Stomach (tissue), 4 donors: ENCODE measurements at regions not wholly inside any gene's neighbourhood (a gene's known extent, or its start where the extent isn't known, plus 50 kb on each side); places are given as distances from the start of the nearest gene placed in this dataset.

Source experiments
- POLR2AphosphoS5 ChIP-seq, 3 donors: sonication (generic); formaldehyde crosslinking; IDR thresholded peaks; one replicate each; pipeline ENCODE4 v1.6.1; 2016; ENCODE audit warnings: antibody characterized with exemption in 3 of 3
- TF ChIP-seq, protein P1 (sequence below), 7 experiments: fragments of 450-650 bp in 4 of 7; fragments of 200-600 bp in 3 of 7; sonication (generic) in 3 of 7; IDR thresholded peaks; one replicate each; pipeline ENCODE4 v1.5.1; 2016 to 2019; ENCODE audit warnings: antibody characterized with exemption in 7 of 7, control low read depth in 2 of 7, mild to moderate bottlenecking in 1 of 7

DNA sequence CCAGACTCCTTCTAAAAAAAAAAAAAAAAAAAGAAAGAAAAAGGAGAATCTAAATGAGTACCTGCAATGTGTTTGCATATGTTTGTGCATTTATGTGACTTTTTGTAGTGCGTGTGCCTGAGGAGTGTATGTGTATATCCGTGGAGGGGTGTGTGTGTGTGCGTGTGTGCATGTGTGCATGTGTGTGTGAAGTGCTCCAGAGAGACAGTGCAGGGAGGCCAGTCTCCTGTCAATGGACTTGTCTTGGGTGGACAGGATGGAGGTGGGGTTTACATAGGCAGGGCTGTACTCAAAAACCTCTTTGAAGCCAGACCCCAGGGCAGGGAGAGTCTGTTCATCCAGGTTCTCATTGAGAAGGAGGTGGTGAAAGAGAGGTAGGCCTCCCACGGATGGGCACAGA is 87.1 kb upstream of the MVB12B start:
- TF ChIP-seq, protein P1, sequence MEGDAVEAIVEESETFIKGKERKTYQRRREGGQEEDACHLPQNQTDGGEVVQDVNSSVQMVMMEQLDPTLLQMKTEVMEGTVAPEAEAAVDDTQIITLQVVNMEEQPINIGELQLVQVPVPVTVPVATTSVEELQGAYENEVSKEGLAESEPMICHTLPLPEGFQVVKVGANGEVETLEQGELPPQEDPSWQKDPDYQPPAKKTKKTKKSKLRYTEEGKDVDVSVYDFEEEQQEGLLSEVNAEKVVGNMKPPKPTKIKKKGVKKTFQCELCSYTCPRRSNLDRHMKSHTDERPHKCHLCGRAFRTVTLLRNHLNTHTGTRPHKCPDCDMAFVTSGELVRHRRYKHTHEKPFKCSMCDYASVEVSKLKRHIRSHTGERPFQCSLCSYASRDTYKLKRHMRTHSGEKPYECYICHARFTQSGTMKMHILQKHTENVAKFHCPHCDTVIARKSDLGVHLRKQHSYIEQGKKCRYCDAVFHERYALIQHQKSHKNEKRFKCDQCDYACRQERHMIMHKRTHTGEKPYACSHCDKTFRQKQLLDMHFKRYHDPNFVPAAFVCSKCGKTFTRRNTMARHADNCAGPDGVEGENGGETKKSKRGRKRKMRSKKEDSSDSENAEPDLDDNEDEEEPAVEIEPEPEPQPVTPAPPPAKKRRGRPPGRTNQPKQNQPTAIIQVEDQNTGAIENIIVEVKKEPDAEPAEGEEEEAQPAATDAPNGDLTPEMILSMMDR (IDR thresholded peaks at IDR 0.05): no peak
- TF ChIP-seq POLR2AphosphoS5 (IDR thresholded peaks at IDR 0.05): no peak
